ENCODE measurements at regions not wholly inside any gene's neighbourhood (a gene's known extent, or its start where the extent isn't known, plus 50 kb on each side); places are given as distances from the start of the nearest gene placed in this dataset.

DNA sequence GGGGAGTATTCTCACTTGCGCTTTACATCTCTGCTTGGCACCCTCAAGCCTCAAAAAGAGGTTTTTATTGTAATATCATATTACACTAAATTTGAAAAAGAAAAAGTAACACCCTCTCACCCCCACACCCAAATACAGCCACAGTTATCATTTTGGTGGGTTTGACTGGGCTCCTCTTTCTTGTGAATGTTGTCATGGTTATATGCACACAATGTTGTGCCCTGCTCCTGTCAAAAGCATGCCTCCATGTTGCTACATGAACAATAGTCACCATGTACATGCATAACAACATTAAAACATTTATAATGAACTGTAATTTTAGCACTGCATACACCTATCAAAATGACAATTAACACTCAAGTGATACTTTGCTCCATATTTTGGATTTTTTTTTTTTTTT lies 100.2 kb downstream of the BCL2L11 start:
- TF ChIP-seq POLR2A (IDR thresholded peaks at IDR 0.05) (no peak), CTCF (IDR thresholded peaks at IDR 0.05) (no peak)
